HL-60 (cell line): ENCODE measurements at regions not wholly inside any gene's neighbourhood (a gene's known extent, or its start where the extent isn't known, plus 50 kb on each side); places are given as distances from the start of the nearest gene placed in this dataset.

ENCODE experiments used
- DNase-seq, 2 experiments: peaks; one replicate each; pipeline ENCODE4 v3.0.0-alpha.2; 2010 to 2020; ENCODE audit warnings: low read depth in 1 of 2, low spot score in 1 of 2
- H3K27ac ChIP-seq: fragments of 250-450 bp; sonication (Bioruptor Pico); replicated peaks from 2 replicates; pipeline ENCODE4 v1.5.1; 2020; ENCODE audit warnings: mild to moderate bottlenecking, moderate library complexity
- H3K27me3 ChIP-seq: fragments of 250-450 bp; sonication (Bioruptor Pico); 2 replicates; pipeline ENCODE4 v1.5.1; 2021; ENCODE audit warnings: mild to moderate bottlenecking, moderate library complexity; ENCODE audit not compliant: insufficient read depth, poor library complexity, severe bottlenecking
- H3K4me3 ChIP-seq: replicated peaks from 2 replicates; pipeline ENCODE4 v1.5.1; 2011; ENCODE audit warnings: mild to moderate bottlenecking, control low read depth, low read length; ENCODE audit not compliant: insufficient read depth
- GABPA ChIP-seq: IDR thresholded peaks from 2 replicates; pipeline ENCODE4 v1.6.1; 2012; ENCODE audit warnings: low read depth
- POLR2AphosphoS5 ChIP-seq: IDR thresholded peaks from 2 replicates; pipeline ENCODE4 v1.6.1; 2012; ENCODE audit warnings: low read depth
- REST ChIP-seq: IDR thresholded peaks from 2 replicates; pipeline ENCODE4 v1.6.1; 2012; ENCODE audit warnings: low read depth; ENCODE audit not compliant: insufficient replicate concordance
- SPI1 ChIP-seq: IDR thresholded peaks from 2 replicates; pipeline ENCODE4 v1.6.1; 2012; ENCODE audit warnings: low read depth, mild to moderate bottlenecking, borderline replicate concordance
- TF ChIP-seq, protein P1 (sequence below): IDR thresholded peaks from one replicate; pipeline ENCODE4 v1.5.1; 2011; ENCODE audit warnings: low read length, control low read depth, inconsistent platforms; ENCODE audit not compliant: insufficient read depth

GRCh38 chr6:132219901-132220300 lies 181.4 kb downstream of the MOXD1 start:
- H3K27ac ChIP-seq, result no peak overlapping the region
- H3K27me3 ChIP-seq, result peaks cover 3% of the 10 kb centered on the region
- TF ChIP-seq, protein P1, sequence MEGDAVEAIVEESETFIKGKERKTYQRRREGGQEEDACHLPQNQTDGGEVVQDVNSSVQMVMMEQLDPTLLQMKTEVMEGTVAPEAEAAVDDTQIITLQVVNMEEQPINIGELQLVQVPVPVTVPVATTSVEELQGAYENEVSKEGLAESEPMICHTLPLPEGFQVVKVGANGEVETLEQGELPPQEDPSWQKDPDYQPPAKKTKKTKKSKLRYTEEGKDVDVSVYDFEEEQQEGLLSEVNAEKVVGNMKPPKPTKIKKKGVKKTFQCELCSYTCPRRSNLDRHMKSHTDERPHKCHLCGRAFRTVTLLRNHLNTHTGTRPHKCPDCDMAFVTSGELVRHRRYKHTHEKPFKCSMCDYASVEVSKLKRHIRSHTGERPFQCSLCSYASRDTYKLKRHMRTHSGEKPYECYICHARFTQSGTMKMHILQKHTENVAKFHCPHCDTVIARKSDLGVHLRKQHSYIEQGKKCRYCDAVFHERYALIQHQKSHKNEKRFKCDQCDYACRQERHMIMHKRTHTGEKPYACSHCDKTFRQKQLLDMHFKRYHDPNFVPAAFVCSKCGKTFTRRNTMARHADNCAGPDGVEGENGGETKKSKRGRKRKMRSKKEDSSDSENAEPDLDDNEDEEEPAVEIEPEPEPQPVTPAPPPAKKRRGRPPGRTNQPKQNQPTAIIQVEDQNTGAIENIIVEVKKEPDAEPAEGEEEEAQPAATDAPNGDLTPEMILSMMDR, result no peak
- TF ChIP-seq POLR2AphosphoS5 (no peak), REST (no peak), GABPA (no peak), SPI1 (no peak)
- no peak for DNase-seq
- no peak overlapping the region for H3K4me3 ChIP-seq

DNA sequence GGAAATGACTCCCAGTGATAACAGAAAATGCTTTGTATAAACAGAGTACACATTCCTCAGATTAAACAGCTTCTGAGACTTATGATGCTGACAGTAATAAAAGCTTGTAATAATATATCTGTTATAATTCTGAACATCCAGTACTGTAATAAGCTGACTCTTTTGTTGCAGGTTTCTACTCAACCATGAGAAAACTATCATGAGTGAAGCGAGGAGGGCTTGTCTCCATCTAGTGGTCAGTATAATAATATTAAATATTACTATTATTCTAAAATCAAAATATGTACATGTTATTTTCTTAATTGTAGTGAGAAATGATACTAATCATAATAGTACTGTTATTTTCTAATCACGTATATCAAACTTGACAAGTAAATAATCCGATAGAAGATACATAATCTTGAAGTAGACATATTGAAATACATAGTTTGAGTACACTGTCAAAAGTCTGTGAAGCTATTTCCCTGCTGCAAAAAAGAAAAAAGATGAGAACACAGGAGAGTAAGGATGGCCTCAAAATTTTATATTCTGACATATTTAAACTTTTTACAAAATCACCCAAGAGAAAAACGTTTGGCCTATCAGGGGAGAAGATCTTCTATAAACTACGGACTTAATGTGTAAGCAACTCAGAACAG lies 183.1 kb downstream of the MOXD1 start:
- Histone ChIP-seq H3K27me3 (peaks cover 3% of the 10 kb centered on the region), H3K4me3 (no peak overlapping the region), H3K27ac (no peak overlapping the region)
- no peak for TF ChIP-seq REST
- no peak for TF ChIP-seq SPI1
- TF ChIP-seq GABPA, result no peak
- TF ChIP-seq POLR2AphosphoS5, result no peak
- TF ChIP-seq, protein P1, result no peak
- no peak for DNase-seq

GRCh38 chr6:132215805-132216204 lies 185.5 kb downstream of the MOXD1 start:
- no peak overlapping the region for H3K27ac ChIP-seq
- DNase-seq, result no peak
- no peak overlapping the region for H3K4me3 ChIP-seq
- no peak for TF ChIP-seq POLR2AphosphoS5
- TF ChIP-seq, protein P1, result no peak
- TF ChIP-seq GABPA, result no peak
- no peak for TF ChIP-seq SPI1
- TF ChIP-seq REST, result no peak
- no peaks in the 10 kb centered on the region for H3K27me3 ChIP-seq
